ENCODE measurements at regions not wholly inside any gene's neighbourhood (a gene's known extent, or its start where the extent isn't known, plus 50 kb on each side); places are given as distances from the start of the nearest gene placed in this dataset.

- H2AFZ ChIP-seq (ENCODE audit: low read depth, low read length): no peak overlapping the region
- H3K9ac ChIP-seq (ENCODE audit: insufficient read depth in 1 of 2, low read depth in 2 of 2, low read length in 2 of 2): no peak overlapping the region
- H3K36me3 ChIP-seq (ENCODE audit: control insufficient read depth, insufficient read depth, low read length): no peaks in the 10 kb centered on the region
- TF ChIP-seq BRD9 (IDR thresholded peaks at IDR 0.05; ENCODE audit: low read depth, partially characterized antibody) (no peak), NCOA4 (IDR thresholded peaks at IDR 0.05; ENCODE audit: partially characterized antibody) (no peak), ZEB2 (IDR thresholded peaks at IDR 0.05) (no peak), PTBP1 (IDR thresholded peaks at IDR 0.05; ENCODE audit: low read depth, low read length) (no peak), GMEB1 (CRISPR knock-in tag; IDR thresholded peaks at IDR 0.05) (no peak), HNRNPL (IDR thresholded peaks at IDR 0.05; ENCODE audit: low read depth, low read length) (no peak), IRF9 (tag; IDR thresholded peaks at IDR 0.05) (no peak), ZNF280B (CRISPR knock-in tag; IDR thresholded peaks at IDR 0.05) (no peak), MTA1 (IDR thresholded peaks at IDR 0.05; ENCODE audit: borderline replicate concordance) (no peak), HCFC1 (IDR thresholded peaks at IDR 0.05; ENCODE audit: low read depth, low read length) (no peak), ASH1L (IDR thresholded peaks at IDR 0.05; ENCODE audit: borderline replicate concordance, low read depth, partially characterized antibody) (no peak), CSDE1 (IDR thresholded peaks at IDR 0.05) (no peak), BRD4 (IDR thresholded peaks at IDR 0.05) (no peak), HDAC8 (tag; IDR thresholded peaks at IDR 0.05) (no peak), ZNF589 (CRISPR knock-in tag; IDR thresholded peaks at IDR 0.05; ENCODE audit: low read depth) (no peak), TRIM24 (IDR thresholded peaks at IDR 0.05) (no peak), TAF7 (tag; IDR thresholded peaks at IDR 0.05) (no peak), HMG20A (CRISPR knock-in tag; conservative IDR thresholded peaks at IDR 0.05) (no peak), NFE2L1 (tag; IDR thresholded peaks at IDR 0.05; ENCODE audit: borderline replicate concordance, low read depth) (no peak)
- peaks cover 3 to 9% of the 10 kb centered on the region in 2 experiments; a peak in 3 of 5 replicates for H3K27me3 ChIP-seq (ENCODE audit: control insufficient read depth in 2 of 2, insufficient read depth in 2 of 2, low read length in 2 of 2)
- CTCF ChIA-PET (ENCODE audit: low intra/inter-chr PET ratio): no interaction called here
- FAIRE-seq (no peak), DNase-seq (ENCODE audit: extremely low read depth in 1 of 4, low spot score in 3 of 4) (no peak), ATAC-seq (no peak)
- H3K4me3 ChIP-seq: no peak overlapping the region
- no peaks in the 10 kb centered on the region for H3K9me1 ChIP-seq (ENCODE audit: control insufficient read depth, insufficient read depth, low read length)
- H3K79me2 ChIP-seq (ENCODE audit: control insufficient read depth, insufficient read depth, low read length): no peaks in the 10 kb centered on the region
- no peaks in the 10 kb centered on the region for H4K20me1 ChIP-seq (replicated peaks; ENCODE audit: control insufficient read depth, insufficient read depth, low read length)
- no peak overlapping the region for H3K27ac ChIP-seq (ENCODE audit: extremely low read depth, low read depth, low read length)
- no peak overlapping the region for H3K4me2 ChIP-seq (ENCODE audit: insufficient read depth, low read length)
- BruUV-seq (replicated peaks): no TSS peak
- intact Hi-C loops (cut with micrococcal nuclease): no loop called here
- no peaks in the 10 kb centered on the region for H3K4me1 ChIP-seq (replicated peaks in 1 of 2; ENCODE audit: control insufficient read depth in 2 of 2, insufficient read depth in 2 of 2, low read length in 2 of 2)
- in situ Hi-C loops (cut with MboI): no loop called here
- no peaks in the 10 kb centered on the region for H3K9me3 ChIP-seq (replicated peaks; ENCODE audit: control insufficient read depth, insufficient read depth, low read depth, low read length)
- POLR2A ChIA-PET: interaction anchor here (0.7 kb wide), 1 partner anchor 165 kb away, joined by 5 read pairs; the partner anchor contains the start of gene DAZL
- WGBS (ENCODE audit: insufficient coverage, low coverage, missing lambda C conversion rate): 1% methylated on average over 4 of the region's 4 CpGs
Observed at GRCh38 chr3:16770792-16771191, 114.0 kb upstream of the PLCL2 start.

Data from K562 (cell line).